ENCODE measurements at regions not wholly inside any gene's neighbourhood (a gene's known extent, or its start where the extent isn't known, plus 50 kb on each side); places are given as distances from the start of the nearest gene placed in this dataset.

- TF ChIP-seq, protein P1, sequence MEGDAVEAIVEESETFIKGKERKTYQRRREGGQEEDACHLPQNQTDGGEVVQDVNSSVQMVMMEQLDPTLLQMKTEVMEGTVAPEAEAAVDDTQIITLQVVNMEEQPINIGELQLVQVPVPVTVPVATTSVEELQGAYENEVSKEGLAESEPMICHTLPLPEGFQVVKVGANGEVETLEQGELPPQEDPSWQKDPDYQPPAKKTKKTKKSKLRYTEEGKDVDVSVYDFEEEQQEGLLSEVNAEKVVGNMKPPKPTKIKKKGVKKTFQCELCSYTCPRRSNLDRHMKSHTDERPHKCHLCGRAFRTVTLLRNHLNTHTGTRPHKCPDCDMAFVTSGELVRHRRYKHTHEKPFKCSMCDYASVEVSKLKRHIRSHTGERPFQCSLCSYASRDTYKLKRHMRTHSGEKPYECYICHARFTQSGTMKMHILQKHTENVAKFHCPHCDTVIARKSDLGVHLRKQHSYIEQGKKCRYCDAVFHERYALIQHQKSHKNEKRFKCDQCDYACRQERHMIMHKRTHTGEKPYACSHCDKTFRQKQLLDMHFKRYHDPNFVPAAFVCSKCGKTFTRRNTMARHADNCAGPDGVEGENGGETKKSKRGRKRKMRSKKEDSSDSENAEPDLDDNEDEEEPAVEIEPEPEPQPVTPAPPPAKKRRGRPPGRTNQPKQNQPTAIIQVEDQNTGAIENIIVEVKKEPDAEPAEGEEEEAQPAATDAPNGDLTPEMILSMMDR (IDR thresholded peaks at IDR 0.05) = no peak
- no peak for TF ChIP-seq SIN3A (IDR thresholded peaks at IDR 0.05; ENCODE audit: borderline replicate concordance, insufficient read depth, low read depth, low read length)
- no peak for TF ChIP-seq POLR2AphosphoS5 (IDR thresholded peaks at IDR 0.05; ENCODE audit: low read depth, low read length)
- ATAC-seq (no peak), DNase-seq (ENCODE audit: low read depth, low spot score) (no peak)
- Histone ChIP-seq H3K4me3 (ENCODE audit: low read depth in 2 of 2, low read length in 2 of 2) (no peak overlapping the region), H3K4me1 (ENCODE audit: control insufficient read depth, insufficient read depth, low read length) (no peaks in the 10 kb centered on the region), H3K27ac (ENCODE audit: low read length) (no peak overlapping the region), H3K27me3 (ENCODE audit: control insufficient read depth, insufficient read depth, low read length) (no peaks in the 10 kb centered on the region), H3K36me3 (ENCODE audit: control insufficient read depth, insufficient read depth, low read length) (no peaks in the 10 kb centered on the region), H3K9me3 (ENCODE audit: control insufficient read depth, insufficient read depth, low read depth, low read length) (no peaks in the 10 kb centered on the region)
- ChIA-PET CTCF (no interaction called here), POLR2A (no interaction called here)
- no TSS peak for BruUV-seq (replicated peaks)
- in situ Hi-C loops (cut with HindIII; ENCODE audit: low pct_unique_long_range_greater_than_20kb, low sequenced_read_pairs) = no loop called here
- intact Hi-C loops (cut with micrococcal nuclease; ENCODE audit: unreplicated experiment) = no loop called here
Measured at GRCh38 chr3:20916951-20917606, 731.1 kb upstream of the SGO1 start.

- Histone ChIP-seq H3K9me3 (ENCODE audit: control insufficient read depth, insufficient read depth, low read depth, low read length) (no peaks in the 10 kb centered on the region), H3K4me3 (ENCODE audit: low read depth in 2 of 2, low read length in 2 of 2) (no peak overlapping the region), H3K27me3 (ENCODE audit: control insufficient read depth, insufficient read depth, low read length) (no peaks in the 10 kb centered on the region), H3K4me1 (ENCODE audit: control insufficient read depth, insufficient read depth, low read length) (no peaks in the 10 kb centered on the region), H3K36me3 (ENCODE audit: control insufficient read depth, insufficient read depth, low read length) (no peaks in the 10 kb centered on the region), H3K27ac (ENCODE audit: low read length) (no peak overlapping the region)
- ChIA-PET CTCF (interaction anchor here (0.6 kb wide), 1 partner anchor 9 kb away, joined by 6 read pairs; no protein-coding TSS in a partner anchor), POLR2A (no interaction called here)
- in situ Hi-C loops (cut with HindIII; ENCODE audit: low pct_unique_long_range_greater_than_20kb, low sequenced_read_pairs) (no loop called here), intact Hi-C loops (cut with micrococcal nuclease; ENCODE audit: unreplicated experiment) (no loop called here)
- no TSS peak for BruUV-seq (replicated peaks)
- TF ChIP-seq REST (IDR thresholded peaks at IDR 0.05; ENCODE audit: insufficient read depth in 1 of 2, low read depth in 2 of 2, low read length in 1 of 2) (no peak), TCF7L2 (IDR thresholded peaks at IDR 0.05; ENCODE audit: low read depth, low read length) (no peak), SIN3A (IDR thresholded peaks at IDR 0.05; ENCODE audit: borderline replicate concordance, insufficient read depth, low read depth, low read length) (no peak), POLR2AphosphoS5 (IDR thresholded peaks at IDR 0.05; ENCODE audit: low read depth, low read length) (no peak)
- TF ChIP-seq, protein P1 (IDR thresholded peaks at IDR 0.05) = no peak
- DNase-seq (ENCODE audit: low read depth, low spot score) = no peak
- no peak for ATAC-seq
Measured at GRCh38 chr3:20914310-20914709, 728.3 kb upstream of the SGO1 start.

Measured in Panc1 (cell line).